GM04504 (cell line): ENCODE measurements at regions not wholly inside any gene's neighbourhood (a gene's known extent, or its start where the extent isn't known, plus 50 kb on each side); places are given as distances from the start of the nearest gene placed in this dataset.
"Not testable (repeated sequence)": the region's sequence is repeated elsewhere in the genome, so short reads cannot be mapped to it uniquely, and the experiment has no call there.

ENCODE experiments used
- DNase-seq: peaks from one replicate; pipeline ENCODE4 v3.0.0-alpha.2; 2012; ENCODE audit warnings: low read depth

DNA sequence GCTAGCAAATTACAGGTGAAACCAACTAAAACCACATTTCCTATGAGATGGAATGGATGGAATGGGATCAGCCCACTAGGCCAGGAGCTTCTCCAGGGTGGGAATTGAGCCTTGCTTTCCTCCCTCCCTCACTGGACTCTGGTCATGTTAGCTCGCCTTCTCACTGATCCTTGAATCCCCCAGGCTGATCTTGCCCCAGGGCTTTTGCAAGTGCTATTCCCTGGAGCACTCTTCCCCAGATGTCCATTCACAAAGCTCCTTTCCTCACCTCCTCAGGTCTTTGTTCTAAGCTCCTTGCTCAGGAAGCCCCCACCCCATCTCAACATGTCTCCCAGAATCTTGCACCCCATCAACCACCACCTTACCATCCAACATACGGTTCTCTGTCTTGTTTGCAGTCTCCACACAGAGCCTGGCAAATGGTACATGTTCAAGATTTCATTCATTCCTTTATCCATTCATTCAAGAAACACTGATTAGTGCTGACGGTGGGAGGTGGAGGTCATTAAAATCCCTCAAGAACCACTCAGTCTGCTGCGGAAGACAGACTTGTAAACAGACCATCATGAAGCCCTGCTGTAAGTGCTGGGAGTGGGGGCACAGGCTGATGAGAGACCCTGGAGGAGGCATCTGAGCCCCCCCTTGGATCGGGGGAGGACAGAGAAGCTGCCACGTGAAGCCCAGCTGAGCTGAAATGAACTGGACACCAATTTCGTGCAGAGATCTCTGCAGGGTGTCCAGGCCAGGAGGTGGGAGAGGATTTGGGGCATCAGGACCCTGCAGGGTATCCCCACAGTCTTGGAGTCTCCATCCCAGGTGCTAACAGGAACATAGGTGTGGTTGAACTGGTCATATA, 141.7 kb downstream of the BARX1 start:
- no peak for DNase-seq

DNA sequence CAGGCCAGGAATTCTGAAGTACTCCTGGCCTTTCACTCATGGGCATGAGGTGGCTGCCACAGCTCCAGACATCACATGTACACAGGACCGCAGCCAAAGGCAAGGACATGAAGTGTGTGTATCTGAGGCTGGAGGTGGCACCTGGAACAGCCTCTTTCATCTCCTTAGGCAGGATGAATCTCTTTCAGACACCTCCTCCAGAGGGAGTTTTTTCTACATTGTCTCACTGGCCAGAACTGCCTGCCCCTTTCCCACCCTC, 142.8 kb downstream of the BARX1 start:
- no peak for DNase-seq

- no peak for DNase-seq
These were observed 144.9 kb downstream of the BARX1 start for GRCh38 chr9:93810028-93810971.

DNA sequence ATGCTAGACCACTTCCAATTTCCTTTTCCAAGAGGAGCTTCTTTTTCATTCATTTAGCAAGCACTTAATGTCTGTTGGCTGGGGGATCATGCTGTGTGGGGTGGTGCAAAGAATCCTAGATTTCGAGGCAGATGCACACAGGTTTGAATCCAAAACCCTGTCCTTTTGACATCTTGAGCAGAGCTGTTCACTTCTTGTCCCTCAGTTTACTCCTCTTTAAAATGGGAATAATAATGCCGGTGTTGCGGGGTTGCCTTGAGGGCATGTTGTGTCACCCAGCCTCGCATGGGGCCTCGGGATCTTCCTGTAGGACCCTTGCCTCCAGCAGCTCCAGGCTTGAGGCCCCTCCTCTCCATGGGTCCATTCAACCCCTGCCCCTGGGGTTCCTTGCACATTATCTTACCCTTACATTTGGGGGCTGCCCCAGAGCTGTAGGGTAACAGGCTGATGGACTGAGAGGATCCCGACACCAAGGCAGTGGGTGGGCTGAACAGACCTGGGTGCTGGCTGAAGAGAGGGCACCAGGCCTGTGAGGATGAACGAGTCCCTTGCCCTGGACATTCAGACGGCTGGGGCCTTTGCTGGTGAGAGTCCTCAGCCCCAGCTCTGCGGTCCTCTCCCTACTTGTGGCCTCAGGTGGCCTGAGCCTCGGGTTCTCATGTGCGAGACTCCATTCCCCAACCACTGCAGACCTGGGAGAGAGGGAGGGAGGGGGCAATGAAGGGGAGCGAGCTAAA, 145.8 kb downstream of the BARX1 start:
- DNase-seq, result no peak

GRCh38 chr9:93808115-93809029, 146.8 kb downstream of the BARX1 start:
- DNase-seq, result no peak

DNA sequence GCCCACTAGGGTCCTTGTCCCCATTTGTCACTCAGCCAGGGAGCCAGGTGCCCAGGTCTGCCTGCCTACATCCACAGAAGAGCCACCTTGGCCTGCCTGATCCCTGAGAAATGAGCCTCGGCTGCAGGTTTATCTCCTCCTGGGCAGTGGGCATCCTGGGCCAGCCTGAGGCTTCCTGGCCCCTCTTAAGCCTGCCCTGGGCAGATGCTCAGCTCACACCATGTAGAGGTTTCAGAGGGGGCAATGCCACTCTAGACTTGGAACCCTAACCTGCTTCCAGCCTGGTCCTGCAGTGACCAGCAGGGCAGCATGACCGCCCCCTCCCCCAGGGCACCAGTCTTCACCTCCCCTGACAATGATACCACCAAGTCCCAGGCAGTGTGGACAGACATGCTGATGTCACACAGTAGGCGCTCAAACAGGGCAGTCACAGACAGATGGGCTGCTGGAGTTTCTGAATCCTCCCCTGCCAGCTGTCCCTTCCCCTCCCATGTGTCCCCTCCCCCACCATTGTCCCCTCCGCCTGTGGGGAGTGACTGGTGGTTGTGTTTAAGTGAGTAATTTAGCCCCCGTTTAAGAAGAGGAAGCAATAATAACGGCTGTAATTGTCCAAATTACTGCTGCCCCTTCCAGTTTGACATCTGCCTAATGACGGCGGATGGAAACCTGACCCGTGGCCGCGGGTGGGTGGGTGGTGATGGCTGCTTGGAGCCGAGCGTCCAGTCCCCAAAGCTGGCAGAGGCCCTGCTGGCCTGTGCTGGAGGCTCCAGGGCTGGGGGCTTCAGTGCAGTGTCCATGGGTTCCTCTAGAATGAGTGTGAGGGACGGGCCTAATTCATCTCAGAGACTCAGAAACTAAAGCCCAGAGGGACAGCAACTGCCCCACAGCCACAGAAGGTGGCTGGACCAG, 147.7 kb downstream of the BARX1 start:
- no peak for DNase-seq

DNA sequence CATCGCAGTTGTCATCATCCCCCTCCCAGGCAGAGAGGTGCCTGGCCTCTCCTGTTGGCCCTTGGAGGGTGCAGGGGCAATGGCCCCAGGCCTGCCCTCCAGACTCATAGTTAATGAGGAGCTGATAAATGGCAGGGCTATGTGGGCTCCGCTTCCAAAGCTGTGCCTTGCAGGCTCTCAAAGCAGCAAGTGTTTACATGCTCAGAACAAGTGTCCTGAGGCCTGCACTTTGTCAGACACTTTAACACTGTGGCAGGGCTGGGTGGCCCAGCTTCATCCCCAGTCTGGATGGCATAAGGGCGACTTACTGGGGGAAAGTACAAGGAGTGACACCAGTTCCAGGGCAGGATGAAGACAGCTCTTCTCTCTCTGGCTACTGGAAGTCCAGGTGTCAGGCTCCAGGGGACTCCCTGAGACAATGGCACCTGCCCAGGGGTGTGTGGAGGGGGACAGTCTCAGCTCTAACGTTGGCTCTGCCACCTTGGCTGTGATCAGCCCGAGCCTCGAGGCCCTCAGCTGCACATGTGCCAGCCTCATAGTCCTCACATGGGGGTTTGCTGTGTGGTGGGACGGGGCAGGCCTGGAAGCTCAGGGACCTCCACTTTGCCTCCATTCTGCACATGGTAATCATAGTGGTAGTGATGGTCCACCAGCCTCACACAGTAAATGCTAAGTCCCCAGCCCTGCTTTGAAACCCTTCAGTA, 153.4 kb downstream of the BARX1 start:
- no peak for DNase-seq

GRCh38 chr9:93801120-93801519, 154.0 kb downstream of the BARX1 start:
- DNase-seq, result no peak

DNA sequence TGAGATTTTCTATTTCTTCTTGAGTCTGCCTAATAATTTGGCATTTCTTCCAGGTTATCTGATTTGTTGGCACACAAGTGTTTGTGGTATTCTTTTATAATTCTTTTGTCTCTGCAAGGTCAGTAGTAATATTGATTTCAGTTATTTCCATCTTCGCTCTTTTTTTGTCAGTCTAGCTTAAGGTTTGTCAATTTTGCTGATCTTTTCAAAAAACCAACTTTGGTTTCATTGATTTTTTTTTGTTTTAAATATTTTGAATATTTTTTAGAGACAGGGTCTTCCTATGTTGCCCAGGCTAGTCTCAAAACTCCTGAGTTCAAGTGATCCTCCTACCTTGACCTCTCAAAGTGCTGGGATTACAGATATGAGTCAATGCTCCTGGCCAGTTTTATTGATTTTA, 162.8 kb downstream of the BARX1 start:
- no peak for DNase-seq

GRCh38 chr9:93786204-93786603, 169.0 kb downstream of the BARX1 start:
- DNase-seq, result no peak

GRCh38 chr9:93776873-93777272, 178.3 kb downstream of the BARX1 start:
- DNase-seq, result no peak

- DNase-seq, result no peak
These were observed 178.9 kb downstream of the BARX1 start for GRCh38 chr9:93776256-93776655.

DNA sequence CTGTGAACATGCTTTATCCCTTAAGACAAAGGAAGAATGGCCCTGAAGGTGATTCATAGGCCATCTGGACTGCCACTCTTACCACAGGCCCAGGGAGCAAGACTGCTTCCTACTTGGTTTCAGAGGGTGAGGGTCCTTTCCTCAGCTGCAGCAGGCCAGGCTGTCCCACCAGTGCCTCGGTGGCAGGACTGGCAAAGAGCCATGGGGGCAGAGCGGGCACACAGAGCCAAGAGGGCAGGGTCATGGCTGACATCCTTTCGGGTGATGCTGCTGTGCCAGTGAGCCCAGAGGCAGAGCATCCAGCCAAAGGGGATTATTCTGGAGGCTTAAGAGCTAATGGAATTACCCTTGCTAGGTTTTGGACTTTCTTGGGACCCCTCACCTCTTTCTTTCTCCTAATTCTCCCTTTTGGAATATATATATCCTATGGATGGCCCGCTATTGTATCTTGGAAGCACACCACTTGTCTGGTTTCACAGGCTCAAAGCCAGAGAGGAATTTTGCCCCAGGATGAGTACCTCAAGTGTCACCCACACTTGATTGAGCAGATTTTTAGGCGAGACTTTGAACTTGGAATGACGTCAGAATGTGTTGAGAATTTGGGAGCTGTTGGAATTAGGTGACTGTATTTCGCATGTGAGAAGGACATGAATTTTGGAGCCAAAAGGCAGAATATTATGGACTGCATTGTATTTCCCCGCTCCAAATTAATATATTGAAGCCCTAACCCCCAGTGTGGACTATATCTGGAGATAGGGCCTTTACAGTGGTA, 180.6 kb downstream of the BARX1 start:
- no peak for DNase-seq

GRCh38 chr9:93771276-93771675, 183.9 kb downstream of the BARX1 start:
- no peak for DNase-seq

DNA sequence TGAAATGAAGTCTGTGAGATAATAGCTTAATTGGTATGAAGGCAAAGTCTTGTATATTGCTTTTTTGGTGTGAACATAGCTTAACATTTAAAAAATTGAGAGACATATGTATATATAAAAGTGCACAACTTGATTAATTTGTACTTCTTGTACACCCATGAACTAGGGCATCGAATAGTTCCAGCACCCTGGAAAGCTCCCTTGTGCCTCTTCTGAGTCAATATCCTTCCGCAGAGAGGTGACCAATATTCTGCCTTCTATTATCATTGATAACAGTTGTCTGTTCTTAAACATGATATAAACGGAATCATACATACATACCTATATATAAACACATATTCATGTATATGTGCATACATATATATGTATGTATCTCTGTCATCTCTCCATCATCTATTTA, 185.4 kb downstream of the PHF2 start:
- DNase-seq, result no peak

GRCh38 chr9:93750045-93750444, 173.7 kb downstream of the PHF2 start:
- DNase-seq, result no peak

GRCh38 chr9:93748827-93749226, 172.4 kb downstream of the PHF2 start:
- not testable (repeated sequence) for DNase-seq

GRCh38 chr9:93731963-93732362, 155.6 kb downstream of the PHF2 start:
- no peak for DNase-seq

DNA sequence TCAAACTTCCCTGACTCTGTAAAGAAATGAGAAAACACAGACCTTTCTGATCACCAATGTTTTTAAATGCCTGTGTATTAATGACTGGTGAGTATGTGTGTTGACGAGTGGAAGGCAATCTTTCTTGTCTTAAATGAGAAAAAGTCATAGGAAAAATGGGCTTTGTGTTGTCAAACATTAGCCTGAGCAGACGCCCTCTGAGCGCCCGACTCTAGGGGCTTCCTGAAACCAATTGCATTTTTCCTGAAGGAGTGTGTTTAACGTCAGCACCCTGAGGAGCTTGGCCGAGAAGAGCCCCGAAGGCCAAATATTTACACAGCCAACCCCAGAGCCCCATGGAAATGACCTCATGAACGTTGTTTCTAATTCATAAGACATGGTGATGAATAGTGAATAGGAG, 154.3 kb downstream of the PHF2 start:
- DNase-seq, result no peak
